Liver (tissue), 3 donors: ENCODE measurements at regions not wholly inside any gene's neighbourhood (a gene's known extent, or its start where the extent isn't known, plus 50 kb on each side); places are given as distances from the start of the nearest gene placed in this dataset.
"Not testable (repeated sequence)": the region's sequence is repeated elsewhere in the genome, so short reads cannot be mapped to it uniquely, and the experiment has no call there.

Experiments
- CTCF ChIP-seq: fragments of 150-350 bp; IDR thresholded peaks from 2 replicates; pipeline ENCODE4 v1.5.1; 2017; ENCODE audit warnings: improper control_type of control experiment, low read depth, low read length; ENCODE audit not compliant: missing input control
- EGR1 ChIP-seq, 2 donors: IDR thresholded peaks; 2 replicates each; pipeline ENCODE4 v1.6.1; 2016 to 2018; ENCODE audit warnings: antibody characterized with exemption in 2 of 2, low read depth in 2 of 2
- JUND ChIP-seq, 2 donors: IDR thresholded peaks; 2 replicates each; pipeline ENCODE4 v1.6.1; 2016; ENCODE audit warnings: antibody characterized with exemption in 2 of 2
- RAD21 ChIP-seq, 2 donors: IDR thresholded peaks; 2 replicates each; pipeline ENCODE4 v1.6.1; 2016; ENCODE audit warnings: antibody characterized with exemption in 2 of 2, mild to moderate bottlenecking in 2 of 2
- SP1 ChIP-seq: IDR thresholded peaks from 2 replicates; pipeline ENCODE4 v1.6.1; 2018; ENCODE audit warnings: antibody characterized with exemption, mild to moderate bottlenecking
- TAF1 ChIP-seq: conservative IDR thresholded peaks from 2 replicates; pipeline ENCODE4 v1.6.1; 2016; ENCODE audit warnings: antibody characterized with exemption, mild to moderate bottlenecking
- YY1 ChIP-seq: IDR thresholded peaks from 2 replicates; pipeline ENCODE4 v1.6.1; 2016; ENCODE audit warnings: antibody characterized with exemption, mild to moderate bottlenecking
- TF ChIP-seq, protein P1 (sequence below): IDR thresholded peaks from 2 replicates; pipeline ENCODE4 v1.6.1; 2016; ENCODE audit warnings: antibody characterized with exemption, mild to moderate bottlenecking
- TF ChIP-seq, protein P2 (sequence below): IDR thresholded peaks from 2 replicates; pipeline ENCODE4 v1.6.1; 2016; ENCODE audit warnings: antibody characterized with exemption
- donor health status: healthy.
- donor health status: healthy.

DNA sequence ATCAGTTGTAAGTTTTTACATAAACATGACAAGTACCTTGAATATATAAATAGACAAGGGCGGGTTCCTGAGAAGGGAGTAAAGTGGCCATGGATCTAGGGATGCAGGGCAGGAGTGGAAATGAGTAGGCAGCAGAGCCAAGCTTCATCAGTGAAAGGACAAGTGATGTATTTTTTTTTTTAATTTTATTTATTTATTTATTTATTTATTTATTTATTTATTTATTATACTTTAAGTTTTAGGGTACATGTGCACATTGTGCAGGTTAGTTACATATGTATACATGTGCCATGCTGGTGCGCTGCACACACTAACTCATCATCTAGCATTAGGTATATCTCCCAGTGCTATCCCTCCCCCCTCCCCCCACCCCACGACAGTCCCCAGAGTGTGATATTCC, 428.3 kb downstream of the CCSER2 start:
- TF ChIP-seq CTCF; JUND (IDR thresholded peaks at IDR 0.05); TAF1; RAD21 (IDR thresholded peaks at IDR 0.05); YY1; EGR1 (IDR thresholded peaks at IDR 0.05; ENCODE audit: low read depth in 2 of 2); SP1: not testable (repeated sequence)
- TF ChIP-seq, protein P1, sequence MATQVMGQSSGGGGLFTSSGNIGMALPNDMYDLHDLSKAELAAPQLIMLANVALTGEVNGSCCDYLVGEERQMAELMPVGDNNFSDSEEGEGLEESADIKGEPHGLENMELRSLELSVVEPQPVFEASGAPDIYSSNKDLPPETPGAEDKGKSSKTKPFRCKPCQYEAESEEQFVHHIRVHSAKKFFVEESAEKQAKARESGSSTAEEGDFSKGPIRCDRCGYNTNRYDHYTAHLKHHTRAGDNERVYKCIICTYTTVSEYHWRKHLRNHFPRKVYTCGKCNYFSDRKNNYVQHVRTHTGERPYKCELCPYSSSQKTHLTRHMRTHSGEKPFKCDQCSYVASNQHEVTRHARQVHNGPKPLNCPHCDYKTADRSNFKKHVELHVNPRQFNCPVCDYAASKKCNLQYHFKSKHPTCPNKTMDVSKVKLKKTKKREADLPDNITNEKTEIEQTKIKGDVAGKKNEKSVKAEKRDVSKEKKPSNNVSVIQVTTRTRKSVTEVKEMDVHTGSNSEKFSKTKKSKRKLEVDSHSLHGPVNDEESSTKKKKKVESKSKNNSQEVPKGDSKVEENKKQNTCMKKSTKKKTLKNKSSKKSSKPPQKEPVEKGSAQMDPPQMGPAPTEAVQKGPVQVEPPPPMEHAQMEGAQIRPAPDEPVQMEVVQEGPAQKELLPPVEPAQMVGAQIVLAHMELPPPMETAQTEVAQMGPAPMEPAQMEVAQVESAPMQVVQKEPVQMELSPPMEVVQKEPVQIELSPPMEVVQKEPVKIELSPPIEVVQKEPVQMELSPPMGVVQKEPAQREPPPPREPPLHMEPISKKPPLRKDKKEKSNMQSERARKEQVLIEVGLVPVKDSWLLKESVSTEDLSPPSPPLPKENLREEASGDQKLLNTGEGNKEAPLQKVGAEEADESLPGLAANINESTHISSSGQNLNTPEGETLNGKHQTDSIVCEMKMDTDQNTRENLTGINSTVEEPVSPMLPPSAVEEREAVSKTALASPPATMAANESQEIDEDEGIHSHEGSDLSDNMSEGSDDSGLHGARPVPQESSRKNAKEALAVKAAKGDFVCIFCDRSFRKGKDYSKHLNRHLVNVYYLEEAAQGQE, result not testable (repeated sequence)
- TF ChIP-seq, protein P2, sequence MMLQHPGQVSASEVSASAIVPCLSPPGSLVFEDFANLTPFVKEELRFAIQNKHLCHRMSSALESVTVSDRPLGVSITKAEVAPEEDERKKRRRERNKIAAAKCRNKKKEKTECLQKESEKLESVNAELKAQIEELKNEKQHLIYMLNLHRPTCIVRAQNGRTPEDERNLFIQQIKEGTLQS, result not testable (repeated sequence)
